HL-60 (cell line): ENCODE measurements at regions not wholly inside any gene's neighbourhood (a gene's known extent, or its start where the extent isn't known, plus 50 kb on each side); places are given as distances from the start of the nearest gene placed in this dataset.

ENCODE experiments used
- DNase-seq, 2 experiments: peaks; one replicate each; pipeline ENCODE4 v3.0.0-alpha.2; 2010 to 2020; ENCODE audit warnings: low read depth in 1 of 2, low spot score in 1 of 2
- H3K27ac ChIP-seq: fragments of 250-450 bp; sonication (Bioruptor Pico); replicated peaks from 2 replicates; pipeline ENCODE4 v1.5.1; 2020; ENCODE audit warnings: mild to moderate bottlenecking, moderate library complexity
- H3K27me3 ChIP-seq: fragments of 250-450 bp; sonication (Bioruptor Pico); 2 replicates; pipeline ENCODE4 v1.5.1; 2021; ENCODE audit warnings: mild to moderate bottlenecking, moderate library complexity; ENCODE audit not compliant: insufficient read depth, poor library complexity, severe bottlenecking
- H3K4me3 ChIP-seq: replicated peaks from 2 replicates; pipeline ENCODE4 v1.5.1; 2011; ENCODE audit warnings: mild to moderate bottlenecking, control low read depth, low read length; ENCODE audit not compliant: insufficient read depth
- CTCF ChIP-seq: IDR thresholded peaks from one replicate; pipeline ENCODE4 v1.5.1; 2011; ENCODE audit warnings: low read length, control low read depth, inconsistent platforms; ENCODE audit not compliant: insufficient read depth
- GABPA ChIP-seq: IDR thresholded peaks from 2 replicates; pipeline ENCODE4 v1.6.1; 2012; ENCODE audit warnings: low read depth
- POLR2AphosphoS5 ChIP-seq: IDR thresholded peaks from 2 replicates; pipeline ENCODE4 v1.6.1; 2012; ENCODE audit warnings: low read depth
- REST ChIP-seq: IDR thresholded peaks from 2 replicates; pipeline ENCODE4 v1.6.1; 2012; ENCODE audit warnings: low read depth; ENCODE audit not compliant: insufficient replicate concordance
- SPI1 ChIP-seq: IDR thresholded peaks from 2 replicates; pipeline ENCODE4 v1.6.1; 2012; ENCODE audit warnings: low read depth, mild to moderate bottlenecking, borderline replicate concordance

GRCh38 chr11:115740324-115740723 is 236.1 kb upstream of the CADM1 start:
- TF ChIP-seq POLR2AphosphoS5, result no peak
- no peak for TF ChIP-seq REST
- TF ChIP-seq SPI1, result no peak
- TF ChIP-seq GABPA, result no peak
- TF ChIP-seq CTCF, result no peak
- DNase-seq, result no peak
- Histone ChIP-seq H3K27me3 (no peaks in the 10 kb centered on the region), H3K27ac (no peak overlapping the region), H3K4me3 (no peak overlapping the region)

- Histone ChIP-seq H3K27ac (no peak overlapping the region), H3K4me3 (no peak overlapping the region), H3K27me3 (no peaks in the 10 kb centered on the region)
- no peak for DNase-seq
- TF ChIP-seq SPI1, result no peak
- no peak for TF ChIP-seq CTCF
- no peak for TF ChIP-seq POLR2AphosphoS5
- no peak for TF ChIP-seq REST
- TF ChIP-seq GABPA, result no peak
Observed at GRCh38 chr11:115739878-115740277, 235.7 kb upstream of the CADM1 start.

GRCh38 chr11:115739146-115739545 is 234.9 kb upstream of the CADM1 start:
- no peak overlapping the region for H3K27ac ChIP-seq
- TF ChIP-seq GABPA, result no peak
- TF ChIP-seq REST, result no peak
- no peak for TF ChIP-seq POLR2AphosphoS5
- TF ChIP-seq CTCF, result no peak
- no peak for TF ChIP-seq SPI1
- no peak for DNase-seq
- H3K4me3 ChIP-seq, result no peak overlapping the region
- H3K27me3 ChIP-seq, result no peaks in the 10 kb centered on the region
